AML-193 (cell line): ENCODE measurements at regions not wholly inside any gene's neighbourhood (a gene's known extent, or its start where the extent isn't known, plus 50 kb on each side); places are given as distances from the start of the nearest gene placed in this dataset.

ENCODE experiments used
- DNase-seq, 2 experiments: peaks; one replicate each; lab custom pipeline; 2025; lab: John Stamatoyannopoulos, UW

DNA sequence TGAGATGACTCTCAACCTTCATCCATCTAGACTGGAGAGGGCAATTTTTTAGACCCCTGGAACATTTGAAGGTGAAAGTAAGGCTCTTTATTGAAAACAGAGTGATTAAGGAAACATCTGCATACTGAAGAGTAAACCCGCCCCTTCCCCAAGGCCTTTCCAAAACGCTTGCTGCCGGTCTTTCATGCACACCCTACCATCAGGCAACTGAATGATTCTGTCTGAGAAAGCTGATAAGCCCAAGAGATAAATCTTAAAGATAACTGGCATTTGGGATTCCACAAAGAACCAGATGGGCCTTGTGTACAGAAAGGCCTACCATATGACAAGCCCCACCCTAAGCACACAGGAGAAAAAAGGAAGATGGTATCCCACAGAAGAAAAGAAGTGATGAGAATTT lies 54.4 kb upstream of the PIK3R1 start:
- DNase-seq, result no peak

- DNase-seq, result no peak
Measured at GRCh38 chr5:68159224-68159951, 56.2 kb upstream of the PIK3R1 start.

- no peak for DNase-seq
Measured at GRCh38 chr5:68155940-68156339, 59.6 kb upstream of the PIK3R1 start.

DNA sequence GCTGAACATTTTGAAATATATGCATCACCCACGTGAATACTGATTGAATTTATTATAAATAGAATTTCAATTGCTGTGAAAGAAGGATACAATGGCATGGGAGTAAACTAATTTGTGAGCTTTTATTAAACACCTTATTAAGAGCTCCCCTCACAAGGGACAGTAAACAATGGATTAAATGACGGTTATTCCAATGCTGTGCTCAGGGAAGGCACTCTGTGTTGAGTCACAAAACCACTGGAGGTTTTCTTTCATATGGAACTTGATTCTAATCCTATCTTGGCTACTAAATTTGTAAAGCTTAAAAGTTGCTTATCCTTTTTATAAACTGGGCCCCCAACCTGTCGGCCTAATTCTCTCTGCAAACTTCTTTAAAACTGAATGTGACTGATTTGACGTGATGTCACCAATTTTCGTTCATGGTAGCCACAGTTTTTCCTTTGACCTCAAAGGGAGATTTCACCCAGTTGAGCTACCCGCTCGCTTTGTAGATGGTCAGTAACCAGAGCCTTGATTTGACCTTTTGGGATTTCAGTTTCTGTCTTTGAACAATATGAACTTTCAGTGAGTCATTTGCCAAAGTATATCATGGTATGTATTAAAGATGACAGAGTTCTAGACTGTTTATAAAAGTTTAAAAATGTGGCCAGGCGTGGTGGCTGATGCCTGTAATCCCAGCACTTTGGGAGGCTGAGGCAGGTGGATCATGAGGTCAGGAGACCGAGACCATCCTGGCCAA lies 61.3 kb upstream of the PIK3R1 start:
- DNase-seq, result no peak

DNA sequence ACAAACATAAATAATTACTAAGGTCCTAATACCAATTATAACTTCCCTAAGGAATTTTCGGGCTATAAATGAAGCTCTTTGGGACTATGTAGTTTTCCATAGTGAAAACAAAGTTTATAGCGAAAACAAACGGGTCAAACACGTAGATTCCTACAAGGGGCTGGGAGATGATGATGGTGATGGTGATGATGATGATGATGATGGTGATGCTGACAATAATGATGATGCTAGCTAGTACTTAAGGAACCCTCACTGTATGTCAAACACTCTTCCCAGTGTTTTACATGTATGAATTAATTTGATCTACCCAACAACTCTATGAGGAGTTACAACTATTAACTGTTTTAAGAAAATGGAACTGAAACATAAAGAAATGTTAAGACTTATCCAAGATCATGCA lies 63.7 kb upstream of the PIK3R1 start:
- no peak for DNase-seq

GRCh38 chr5:68149189-68149588 lies 66.4 kb upstream of the PIK3R1 start:
- no peak for DNase-seq

DNA sequence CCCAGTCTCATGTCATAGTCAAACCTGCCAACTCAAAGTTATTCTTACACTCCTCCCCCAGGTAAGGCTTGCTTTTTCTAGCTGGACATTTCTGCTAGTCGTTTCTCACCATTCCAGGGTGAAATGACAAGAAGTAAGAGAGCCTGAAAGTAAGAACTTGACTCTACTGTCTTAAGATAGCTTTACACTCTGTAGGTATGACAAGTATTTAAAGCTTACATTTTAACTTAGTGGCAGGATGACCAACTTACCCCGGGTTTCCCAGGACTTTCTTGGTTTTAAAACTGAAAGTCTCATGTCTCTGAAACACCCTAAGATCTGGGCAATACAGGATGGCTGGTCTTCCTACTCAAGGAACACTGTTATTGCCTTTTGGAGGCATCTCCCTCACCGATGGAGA lies 67.5 kb upstream of the PIK3R1 start:
- DNase-seq, result no peak

- DNase-seq, result no peak
Measured at GRCh38 chr5:68147659-68148058, 67.9 kb upstream of the PIK3R1 start.

DNA sequence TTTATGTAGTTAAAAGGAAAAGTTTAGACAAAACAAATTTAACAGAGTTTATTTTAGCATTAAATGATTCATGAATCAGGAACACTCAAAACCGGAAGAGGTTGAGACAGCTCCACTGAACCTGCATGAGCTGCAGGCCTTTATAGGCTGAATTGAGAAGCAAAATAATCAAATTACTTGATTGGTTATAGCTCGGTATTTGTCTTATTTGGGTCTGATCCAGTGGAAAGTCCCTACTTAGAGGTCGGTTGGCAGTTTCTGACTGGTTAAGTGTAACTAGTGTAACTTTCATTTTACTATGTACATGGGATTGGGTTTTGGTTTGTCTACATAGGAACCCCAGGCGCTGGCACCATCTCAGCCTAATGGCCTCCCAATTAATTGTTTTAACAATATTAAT lies 74.1 kb upstream of the PIK3R1 start:
- no peak for DNase-seq

DNA sequence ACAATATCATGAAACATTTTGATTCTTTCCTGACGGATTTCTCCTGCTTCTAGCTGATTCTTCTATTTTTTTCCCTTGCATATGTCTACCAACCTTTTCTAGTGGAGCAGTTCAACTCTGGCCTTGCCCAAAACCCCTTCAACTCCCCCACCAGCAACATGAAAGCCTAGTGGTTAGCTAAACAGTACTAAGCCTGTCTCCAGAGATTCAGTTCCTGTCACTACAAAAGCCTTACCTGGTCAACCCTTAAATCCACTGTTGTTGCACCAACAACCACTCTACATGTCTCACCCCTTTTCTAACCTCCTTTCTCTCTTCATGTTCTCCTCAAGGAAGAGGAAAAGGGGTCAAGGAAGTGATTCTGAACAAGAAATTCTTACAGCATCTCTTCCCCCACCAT lies 74.8 kb upstream of the PIK3R1 start:
- DNase-seq, result no peak

DNA sequence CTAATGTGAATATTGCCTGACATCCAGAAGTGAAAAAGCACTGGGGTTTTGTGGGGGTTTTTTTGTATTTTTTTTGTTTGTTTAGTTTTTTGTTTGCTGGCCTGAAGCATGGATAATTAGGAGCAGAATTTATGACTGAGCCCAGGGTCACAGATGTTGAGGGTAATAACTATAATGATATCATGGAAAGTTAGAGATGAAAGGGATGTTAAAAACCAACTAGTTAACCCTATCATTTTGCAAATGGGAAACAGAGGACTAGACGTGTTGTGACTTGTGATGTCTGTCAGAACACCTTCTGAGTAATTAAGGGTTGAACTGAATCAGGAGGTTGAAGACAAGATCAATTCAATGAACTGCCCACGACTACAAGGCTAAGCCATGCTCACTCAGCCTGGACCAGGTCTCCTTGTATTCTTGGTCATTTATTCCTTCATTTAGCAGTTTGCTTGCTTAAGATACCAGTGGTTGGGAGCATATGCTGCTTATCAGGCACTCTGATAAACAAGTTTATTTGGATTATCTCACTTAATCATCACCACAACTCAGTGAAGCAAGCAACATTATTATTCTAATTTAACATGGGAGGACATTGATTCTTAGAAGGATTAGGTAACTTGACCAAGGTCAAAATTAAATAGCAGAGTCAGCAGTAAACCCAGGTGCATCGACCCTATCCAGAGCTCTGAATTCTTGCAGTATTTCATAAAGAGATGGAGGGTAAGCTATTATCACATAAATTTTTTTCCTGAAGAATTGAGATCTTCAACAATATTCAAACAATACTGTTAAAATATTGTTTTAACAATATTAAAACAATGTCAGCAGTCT lies 75.7 kb upstream of the PIK3R1 start:
- no peak for DNase-seq

DNA sequence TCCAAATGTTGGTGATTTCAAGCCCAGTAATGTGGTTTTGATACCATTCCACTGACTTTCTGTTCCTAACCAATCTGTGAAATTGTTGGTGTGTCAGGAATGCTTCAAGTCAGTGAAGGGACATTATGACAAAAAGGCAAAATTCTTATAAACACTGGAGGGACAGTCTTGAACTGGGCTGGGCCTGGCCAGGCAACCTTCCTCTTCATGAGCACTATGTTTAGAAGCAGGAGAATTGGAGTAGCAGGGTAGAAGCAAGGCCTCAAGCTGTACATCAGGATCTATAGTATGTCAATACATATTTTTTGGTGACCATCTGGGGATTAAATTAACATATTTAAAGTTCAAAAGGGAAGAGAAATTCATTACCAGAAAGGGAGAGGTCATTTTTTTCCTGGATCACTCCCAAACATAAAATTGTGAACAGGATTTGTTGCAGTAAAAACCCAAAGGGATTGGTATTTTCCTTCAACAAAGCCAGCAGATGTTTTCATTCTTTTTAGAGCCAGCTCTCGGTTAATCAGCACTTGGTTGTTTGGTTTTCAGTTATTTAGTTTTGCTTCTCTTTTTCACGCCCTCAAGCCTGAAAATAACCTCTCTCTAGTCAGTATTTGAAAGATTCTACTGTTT lies 77.9 kb upstream of the PIK3R1 start:
- DNase-seq, result no peak

- no peak for DNase-seq
Measured at GRCh38 chr5:68134669-68135313, 80.8 kb upstream of the PIK3R1 start.

DNA sequence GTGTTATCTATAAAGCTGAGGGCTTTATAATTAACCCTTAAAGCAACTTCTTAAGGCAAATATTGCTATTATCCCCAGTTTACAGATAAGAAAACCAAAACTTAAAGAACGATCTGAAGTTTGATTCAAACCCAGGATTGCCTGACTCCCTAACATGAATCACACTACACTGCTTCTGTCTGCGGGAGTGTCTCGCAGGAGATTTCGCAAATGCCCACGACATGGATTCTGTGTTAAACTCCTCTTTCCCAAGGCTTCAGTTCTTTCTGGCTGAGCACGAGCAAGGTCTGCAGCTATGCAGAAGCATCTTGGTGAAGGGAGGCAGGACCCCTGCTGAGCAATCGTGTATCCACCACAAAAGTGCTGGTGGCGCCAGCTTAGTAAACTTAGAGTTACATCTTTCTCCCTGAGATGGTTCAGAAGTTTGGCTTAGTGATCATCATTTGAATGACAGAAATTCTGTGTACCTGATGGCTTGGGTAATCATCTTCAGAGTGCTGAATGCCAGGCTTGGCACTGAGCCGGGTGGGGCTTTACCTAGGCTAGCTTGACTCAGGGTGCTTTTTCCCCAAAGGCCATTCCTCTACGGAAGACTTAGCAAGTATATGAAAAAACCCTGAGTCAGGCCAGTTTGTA lies 81.4 kb upstream of the PIK3R1 start:
- no peak for DNase-seq

DNA sequence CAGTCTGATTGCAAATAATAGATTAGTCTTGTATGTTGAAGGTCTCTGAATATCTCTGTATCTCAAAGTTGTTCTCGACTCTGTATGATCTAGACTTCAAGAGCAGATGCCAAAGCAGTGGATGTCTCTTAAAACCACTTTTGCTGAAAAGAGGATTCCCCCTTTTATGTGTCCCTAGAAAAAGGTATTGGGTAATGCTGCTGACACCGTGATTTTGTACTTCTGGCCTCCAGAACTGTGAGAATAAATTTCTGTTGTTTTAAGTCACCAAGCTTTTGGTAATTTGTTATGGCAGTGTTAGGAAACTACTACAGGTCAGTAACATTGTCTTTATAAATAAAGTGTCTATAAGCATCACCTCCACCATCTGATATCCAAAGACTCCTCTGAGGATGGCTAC lies 85.3 kb upstream of the PIK3R1 start:
- DNase-seq, result no peak

GRCh38 chr5:68129364-68129763 lies 86.2 kb upstream of the PIK3R1 start:
- DNase-seq, result no peak

DNA sequence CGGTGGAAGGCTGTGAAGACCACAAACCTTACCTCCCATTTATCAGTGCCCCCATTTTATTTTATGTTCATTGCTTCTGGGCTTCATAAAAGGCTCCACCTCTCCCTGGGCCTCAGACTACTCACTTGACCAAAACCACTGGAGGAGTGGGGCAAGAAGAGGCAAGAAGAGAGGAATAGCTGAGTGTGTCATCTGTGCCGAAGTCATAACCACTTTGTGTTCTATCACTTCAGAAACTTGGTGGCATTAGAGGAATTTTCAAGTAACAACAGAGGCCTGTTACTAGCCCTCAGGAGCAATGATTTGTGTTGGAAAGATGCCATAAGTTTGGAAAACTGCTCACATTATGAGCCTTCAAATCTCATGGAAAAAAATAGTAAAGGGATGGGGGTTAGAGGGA lies 88.7 kb upstream of the PIK3R1 start:
- no peak for DNase-seq

DNA sequence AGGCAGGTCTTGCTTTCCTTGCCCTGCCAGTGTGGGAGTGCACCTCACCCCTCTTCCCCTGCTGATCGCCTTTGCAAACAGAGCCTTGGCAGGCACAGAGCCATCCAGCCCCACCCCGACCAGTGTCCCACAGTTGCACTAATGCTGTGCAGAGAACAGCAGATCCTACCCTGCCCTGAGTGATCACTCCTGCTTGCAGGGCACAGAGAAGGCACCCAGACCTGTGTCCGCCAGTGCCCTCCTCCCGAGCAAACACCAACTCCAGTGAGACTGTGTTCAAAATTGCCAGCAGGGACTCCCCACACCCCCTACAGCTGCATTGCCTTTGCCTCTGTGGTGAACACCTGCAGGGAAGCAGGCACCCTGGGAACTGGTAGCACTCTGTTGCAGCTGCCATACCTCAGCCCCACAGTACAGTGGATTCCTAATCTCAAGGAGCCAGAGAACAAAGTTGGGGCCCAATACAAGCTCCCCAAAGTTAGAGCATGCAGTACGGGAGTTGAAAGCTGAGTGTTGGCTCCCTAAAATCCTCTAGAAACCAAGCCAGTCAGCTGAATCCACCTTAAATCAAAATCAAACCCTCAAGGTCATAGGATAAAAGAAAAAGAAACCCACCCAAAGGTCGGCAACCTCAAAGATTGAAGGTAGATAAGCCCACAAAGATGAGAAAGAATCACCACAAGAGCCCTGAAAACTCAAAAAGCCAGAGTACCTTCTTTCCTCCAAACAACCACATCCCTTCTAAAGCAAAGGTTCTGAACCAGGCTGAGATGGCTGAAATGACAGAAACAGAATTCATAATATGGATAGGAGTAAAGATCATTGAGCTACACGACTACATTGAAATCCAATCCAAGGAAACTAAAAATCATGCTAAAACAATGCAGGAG lies 92.9 kb upstream of the PIK3R1 start:
- DNase-seq, result no peak

DNA sequence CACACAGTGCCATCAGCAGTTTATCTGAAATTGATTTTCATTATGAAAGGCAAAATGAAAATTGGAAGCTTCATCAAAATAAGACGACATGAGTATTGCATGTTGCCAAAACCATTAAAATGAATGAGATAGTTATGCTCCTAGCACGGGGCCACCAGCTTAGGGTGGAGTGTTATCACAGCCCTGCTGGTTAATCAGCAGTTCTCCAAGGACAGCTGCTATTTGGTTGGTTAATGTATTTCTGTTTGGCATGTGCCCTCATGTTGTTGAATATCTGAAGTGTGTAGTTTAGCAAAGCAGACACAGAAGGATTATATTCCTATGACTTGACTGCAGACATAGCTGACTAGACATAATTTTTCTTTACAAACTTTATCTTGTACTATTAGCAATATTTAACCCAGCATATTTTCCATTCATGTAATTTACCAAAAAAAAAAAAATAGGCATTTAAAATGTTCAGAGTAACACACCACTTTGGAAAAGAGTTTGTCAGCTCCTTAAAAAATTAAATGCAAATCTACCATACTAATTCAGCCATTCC lies 98.6 kb upstream of the PIK3R1 start:
- DNase-seq, result no peak

DNA sequence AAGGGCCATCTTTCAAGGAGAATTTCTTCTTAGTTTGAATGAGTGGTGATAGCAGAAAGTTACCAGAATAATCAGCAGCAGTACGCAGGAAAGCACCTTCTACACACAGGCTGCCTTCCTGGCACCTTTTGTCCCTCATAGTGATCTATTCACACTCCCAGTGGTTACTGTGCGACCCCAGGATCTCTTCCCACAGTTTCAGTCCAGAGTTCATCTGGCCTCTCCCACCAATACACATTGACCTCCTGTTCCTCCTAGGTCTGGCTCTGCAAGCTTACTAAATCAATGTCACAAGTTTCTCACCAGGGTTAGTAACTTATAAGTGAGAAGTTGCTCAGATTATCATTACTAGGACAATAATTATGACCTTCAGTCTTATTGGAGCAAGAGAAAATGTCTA lies 99.1 kb upstream of the PIK3R1 start:
- DNase-seq, result no peak
